ENCODE measurements at regions not wholly inside any gene's neighbourhood (a gene's known extent, or its start where the extent isn't known, plus 50 kb on each side); places are given as distances from the start of the nearest gene placed in this dataset.

- no peak for DNase-seq
- H3K27me3 ChIP-seq, result no peaks in the 10 kb centered on the region
- H3K4me3 ChIP-seq, result no peak overlapping the region
- TF ChIP-seq, protein P1, sequence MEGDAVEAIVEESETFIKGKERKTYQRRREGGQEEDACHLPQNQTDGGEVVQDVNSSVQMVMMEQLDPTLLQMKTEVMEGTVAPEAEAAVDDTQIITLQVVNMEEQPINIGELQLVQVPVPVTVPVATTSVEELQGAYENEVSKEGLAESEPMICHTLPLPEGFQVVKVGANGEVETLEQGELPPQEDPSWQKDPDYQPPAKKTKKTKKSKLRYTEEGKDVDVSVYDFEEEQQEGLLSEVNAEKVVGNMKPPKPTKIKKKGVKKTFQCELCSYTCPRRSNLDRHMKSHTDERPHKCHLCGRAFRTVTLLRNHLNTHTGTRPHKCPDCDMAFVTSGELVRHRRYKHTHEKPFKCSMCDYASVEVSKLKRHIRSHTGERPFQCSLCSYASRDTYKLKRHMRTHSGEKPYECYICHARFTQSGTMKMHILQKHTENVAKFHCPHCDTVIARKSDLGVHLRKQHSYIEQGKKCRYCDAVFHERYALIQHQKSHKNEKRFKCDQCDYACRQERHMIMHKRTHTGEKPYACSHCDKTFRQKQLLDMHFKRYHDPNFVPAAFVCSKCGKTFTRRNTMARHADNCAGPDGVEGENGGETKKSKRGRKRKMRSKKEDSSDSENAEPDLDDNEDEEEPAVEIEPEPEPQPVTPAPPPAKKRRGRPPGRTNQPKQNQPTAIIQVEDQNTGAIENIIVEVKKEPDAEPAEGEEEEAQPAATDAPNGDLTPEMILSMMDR (IDR thresholded peaks at IDR 0.05), result no peak
- TF ChIP-seq POLR2A (IDR thresholded peaks at IDR 0.05), result no peak
- intact Hi-C loops (cut with DNase I), result no loop called here
- no peaks in the 10 kb centered on the region for H3K4me1 ChIP-seq
- no peaks in the 10 kb centered on the region for H3K9me3 ChIP-seq
- 83 to 85% methylated on average over 4 of the region's 4 CpGs for WGBS, 2 donors
- H3K36me3 ChIP-seq (replicated peaks in 1 of 2; ENCODE audit: insufficient read depth in 1 of 2, low read depth in 2 of 2), result no peaks in the 10 kb centered on the region
- no peak for ATAC-seq
- H3K27ac ChIP-seq, result no peak overlapping the region
Observed at GRCh38 chr6:82072751-82073150, 174.8 kb downstream of the IBTK start.

- Histone ChIP-seq H3K4me3 (no peak overlapping the region), H3K27ac (no peak overlapping the region), H3K36me3 (replicated peaks in 1 of 2; ENCODE audit: insufficient read depth in 1 of 2, low read depth in 2 of 2) (no peaks in the 10 kb centered on the region), H3K4me1 (no peaks in the 10 kb centered on the region), H3K9me3 (no peaks in the 10 kb centered on the region), H3K27me3 (no peaks in the 10 kb centered on the region)
- WGBS, 2 donors, result 10% methylated on average over 1 of the region's 1 CpG
- intact Hi-C loops (cut with DNase I), result no loop called here
- DNase-seq (no peak), ATAC-seq (no peak)
- TF ChIP-seq, protein P1 (IDR thresholded peaks at IDR 0.05), result no peak
- no peak for TF ChIP-seq POLR2A (IDR thresholded peaks at IDR 0.05)
Observed at GRCh38 chr6:82072121-82072521, 175.4 kb downstream of the IBTK start.

GRCh38 chr6:82068721-82069120 is 178.8 kb downstream of the IBTK start:
- no peak for TF ChIP-seq POLR2A (IDR thresholded peaks at IDR 0.05)
- TF ChIP-seq, protein P1 (IDR thresholded peaks at IDR 0.05), result no peak
- no peak overlapping the region for H3K4me3 ChIP-seq
- no peaks in the 10 kb centered on the region for H3K27me3 ChIP-seq
- 46 to 47% methylated on average over 2 of the region's 2 CpGs for WGBS, 2 donors
- H3K4me1 ChIP-seq, result no peaks in the 10 kb centered on the region
- no peaks in the 10 kb centered on the region for H3K9me3 ChIP-seq
- intact Hi-C loops (cut with DNase I), result no loop called here
- no peak for DNase-seq
- H3K36me3 ChIP-seq (replicated peaks in 1 of 2; ENCODE audit: insufficient read depth in 1 of 2, low read depth in 2 of 2), result no peaks in the 10 kb centered on the region
- H3K27ac ChIP-seq, result no peak overlapping the region
- no peak for ATAC-seq

- no peak for ATAC-seq
Observed at GRCh38 chr6:82066991-82067411, 180.5 kb downstream of the IBTK start.

DNA sequence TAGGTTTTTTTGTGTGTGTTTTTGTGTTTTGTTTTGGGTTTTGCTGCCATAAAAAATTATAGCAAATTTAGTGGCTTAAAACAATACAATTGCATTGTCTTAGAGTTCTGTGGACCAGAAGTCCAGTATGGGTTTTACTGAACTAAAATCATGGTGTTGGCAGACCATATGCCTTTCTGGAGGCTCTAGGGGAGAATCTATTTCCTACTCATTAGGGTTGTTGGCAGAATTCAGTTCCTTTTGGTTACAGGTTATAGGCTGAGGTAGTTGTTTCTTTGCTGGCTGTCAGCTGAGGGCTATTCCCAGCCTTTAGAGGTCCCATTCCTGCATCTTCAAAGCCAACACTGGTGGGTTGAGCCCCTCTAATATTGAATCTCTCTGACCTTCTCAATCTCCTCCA is 181.3 kb downstream of the IBTK start:
- Histone ChIP-seq H3K27ac (no peak overlapping the region), H3K9me3 (no peaks in the 10 kb centered on the region), H3K4me3 (no peak overlapping the region), H3K4me1 (no peaks in the 10 kb centered on the region), H3K36me3 (replicated peaks in 1 of 2; ENCODE audit: insufficient read depth in 1 of 2, low read depth in 2 of 2) (no peaks in the 10 kb centered on the region), H3K27me3 (no peaks in the 10 kb centered on the region)
- no peak for DNase-seq
- no peak for TF ChIP-seq POLR2A (IDR thresholded peaks at IDR 0.05)
- TF ChIP-seq, protein P1 (IDR thresholded peaks at IDR 0.05), result no peak
- no peak for ATAC-seq
- intact Hi-C loops (cut with DNase I), result no loop called here

More at GRCh38 chr6:82066991-82067411, 180.5 kb downstream of the IBTK start:
- Histone ChIP-seq H3K4me1 (no peaks in the 10 kb centered on the region), H3K9me3 (no peaks in the 10 kb centered on the region), H3K27ac (no peak overlapping the region), H3K4me3 (no peak overlapping the region), H3K36me3 (replicated peaks in 1 of 2; ENCODE audit: insufficient read depth in 1 of 2, low read depth in 2 of 2) (no peaks in the 10 kb centered on the region), H3K27me3 (no peaks in the 10 kb centered on the region)
- intact Hi-C loops (cut with DNase I), result no loop called here
- TF ChIP-seq, protein P1 (IDR thresholded peaks at IDR 0.05), result no peak
- no peak for TF ChIP-seq POLR2A (IDR thresholded peaks at IDR 0.05)
- no peak for DNase-seq
- 63 to 75% methylated on average over 4 of the region's 4 CpGs for WGBS, 2 donors
